ENCODE measurements at regions not wholly inside any gene's neighbourhood (a gene's known extent, or its start where the extent isn't known, plus 50 kb on each side); places are given as distances from the start of the nearest gene placed in this dataset.

- no peaks in the 10 kb centered on the region for H3K9me3 ChIP-seq (replicated peaks; ENCODE audit: control insufficient read depth, insufficient read depth, low read depth, low read length)
- H3K79me2 ChIP-seq (ENCODE audit: control insufficient read depth, insufficient read depth, low read length) = no peaks in the 10 kb centered on the region
- WGBS (ENCODE audit: insufficient coverage, low coverage, missing lambda C conversion rate) = 0% methylated on average over 1 of the region's 1 CpG
- CTCF ChIA-PET (ENCODE audit: low intra/inter-chr PET ratio) = no interaction called here
- in situ Hi-C loops (cut with MboI) (no loop called here), intact Hi-C loops (cut with micrococcal nuclease) (no loop called here)
- no peak overlapping the region for H3K4me2 ChIP-seq (ENCODE audit: insufficient read depth, low read length)
- POLR2A ChIA-PET = interaction anchor here (1.0 kb wide), 1 partner anchor 16 kb away, joined by 4 read pairs; no protein-coding TSS in a partner anchor
- H3K4me1 ChIP-seq (replicated peaks in 1 of 2; ENCODE audit: control insufficient read depth in 2 of 2, insufficient read depth in 2 of 2, low read length in 2 of 2) = no peaks in the 10 kb centered on the region
- BruUV-seq (replicated peaks) = no TSS peak
- DNase-seq (ENCODE audit: extremely low read depth in 1 of 4, low spot score in 3 of 4) (peak in 1 of 4 experiments; percentile 41), ATAC-seq (peak; percentile 36; the same call in 2 of the 3 replicates), FAIRE-seq (no peak)
- H2AFZ ChIP-seq (ENCODE audit: low read depth, low read length) = no peak overlapping the region
- H3K27ac ChIP-seq (ENCODE audit: extremely low read depth, low read depth, low read length) = peak overlapping the region; percentile 50; the same call in 1 of the 3 replicates
- H3K36me3 ChIP-seq (ENCODE audit: control insufficient read depth, insufficient read depth, low read length) = no peaks in the 10 kb centered on the region
- no peaks in the 10 kb centered on the region for H4K20me1 ChIP-seq (replicated peaks; ENCODE audit: control insufficient read depth, insufficient read depth, low read length)
- no peaks in the 10 kb centered on the region for H3K9me1 ChIP-seq (ENCODE audit: control insufficient read depth, insufficient read depth, low read length)
- H3K27me3 ChIP-seq (ENCODE audit: control insufficient read depth in 2 of 2, insufficient read depth in 2 of 2, low read length in 2 of 2) = no peaks in the 10 kb centered on the region
- H3K9ac ChIP-seq (ENCODE audit: insufficient read depth in 1 of 2, low read depth in 2 of 2, low read length in 2 of 2) = no peak overlapping the region
- no peak overlapping the region for H3K4me3 ChIP-seq
- TF ChIP-seq MNT (conservative IDR thresholded peaks at IDR 0.05) (no peak), HBP1 (CRISPR knock-in tag; IDR thresholded peaks at IDR 0.05) (no peak), ZNF699 (CRISPR knock-in tag; IDR thresholded peaks at IDR 0.05; ENCODE audit: insufficient replicate concordance) (no peak), TAF7 (tag; IDR thresholded peaks at IDR 0.05) (no peak), KAT2B (IDR thresholded peaks at IDR 0.05; ENCODE audit: low read depth, low read length) (no peak), NFIC (IDR thresholded peaks at IDR 0.05) (peak; percentile 60), HMBOX1 (IDR thresholded peaks at IDR 0.05) (no peak), TAL1 (IDR thresholded peaks at IDR 0.05) (peak; percentile 50), DPF2 (IDR thresholded peaks at IDR 0.05) (peak; percentile 45; the same call in 1 of the 2 replicates), ZBTB11 (CRISPR knock-in tag; IDR thresholded peaks at IDR 0.05) (no peak), FIP1L1 (IDR thresholded peaks at IDR 0.05; ENCODE audit: low read depth, low read length, poor library complexity, severe bottlenecking) (no peak), TCF3 (CRISPR knock-in tag; IDR thresholded peaks at IDR 0.05) (peak; percentile 11; the same call in 1 of the 2 replicates), PRPF4 (IDR thresholded peaks at IDR 0.05; ENCODE audit: insufficient read depth, low read depth, low read length, poor library complexity, severe bottlenecking) (no peak), RBFOX2 (IDR thresholded peaks at IDR 0.05; ENCODE audit: low read depth, low read length) (no peak), HDAC1 (IDR thresholded peaks at IDR 0.05) (0 out of 4 replicates have a peak, but pooled peaks of 1 of the 2 experiments have one; percentile 18), PTTG1 (tag; IDR thresholded peaks at IDR 0.05; ENCODE audit: low read depth) (no peak)
These were observed 588.1 kb upstream of the BRINP3 start for GRCh38 chr1:191065771-191066170.
